ENCODE measurements at regions not wholly inside any gene's neighbourhood (a gene's known extent, or its start where the extent isn't known, plus 50 kb on each side); places are given as distances from the start of the nearest gene placed in this dataset.

DNA sequence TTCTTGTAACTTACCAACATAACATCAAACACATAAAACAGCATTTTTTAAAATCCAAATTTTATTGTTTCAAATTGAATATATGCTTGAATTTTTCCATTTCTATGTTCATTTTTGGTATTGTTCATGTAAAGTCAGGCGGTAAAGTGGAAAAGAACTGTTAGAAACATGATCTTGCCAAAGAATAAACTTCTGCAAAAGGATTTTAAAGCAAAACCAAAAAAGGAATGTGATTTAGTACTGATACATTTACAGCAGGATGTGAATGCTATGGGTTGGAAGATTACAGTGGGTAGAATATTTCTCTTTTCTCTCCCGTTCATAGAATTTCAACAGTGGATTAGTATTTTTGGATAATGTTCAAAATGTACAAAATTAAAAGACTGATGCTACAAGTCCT, 277.2 kb upstream of the MPDZ start:
- TF ChIP-seq EZH2 (IDR thresholded peaks at IDR 0.05; ENCODE audit: borderline replicate concordance, low read depth, low read length, poor library complexity, severe bottlenecking), result no peak
- TF ChIP-seq CTCF (conservative IDR thresholded peaks at IDR 0.05; ENCODE audit: low read depth, low read length), result no peak

Measured in A673 (cell line).